ENCODE measurements at regions not wholly inside any gene's neighbourhood (a gene's known extent, or its start where the extent isn't known, plus 50 kb on each side); places are given as distances from the start of the nearest gene placed in this dataset.

GRCh38 chr5:7329712-7330111 lies 66.2 kb upstream of the ADCY2 start:
- TF ChIP-seq CTCF (IDR thresholded peaks at IDR 0.05) (no peak), ZFX (IDR thresholded peaks at IDR 0.05; ENCODE audit: borderline replicate concordance) (no peak)
